ENCODE measurements at regions not wholly inside any gene's neighbourhood (a gene's known extent, or its start where the extent isn't known, plus 50 kb on each side); places are given as distances from the start of the nearest gene placed in this dataset.

DNA sequence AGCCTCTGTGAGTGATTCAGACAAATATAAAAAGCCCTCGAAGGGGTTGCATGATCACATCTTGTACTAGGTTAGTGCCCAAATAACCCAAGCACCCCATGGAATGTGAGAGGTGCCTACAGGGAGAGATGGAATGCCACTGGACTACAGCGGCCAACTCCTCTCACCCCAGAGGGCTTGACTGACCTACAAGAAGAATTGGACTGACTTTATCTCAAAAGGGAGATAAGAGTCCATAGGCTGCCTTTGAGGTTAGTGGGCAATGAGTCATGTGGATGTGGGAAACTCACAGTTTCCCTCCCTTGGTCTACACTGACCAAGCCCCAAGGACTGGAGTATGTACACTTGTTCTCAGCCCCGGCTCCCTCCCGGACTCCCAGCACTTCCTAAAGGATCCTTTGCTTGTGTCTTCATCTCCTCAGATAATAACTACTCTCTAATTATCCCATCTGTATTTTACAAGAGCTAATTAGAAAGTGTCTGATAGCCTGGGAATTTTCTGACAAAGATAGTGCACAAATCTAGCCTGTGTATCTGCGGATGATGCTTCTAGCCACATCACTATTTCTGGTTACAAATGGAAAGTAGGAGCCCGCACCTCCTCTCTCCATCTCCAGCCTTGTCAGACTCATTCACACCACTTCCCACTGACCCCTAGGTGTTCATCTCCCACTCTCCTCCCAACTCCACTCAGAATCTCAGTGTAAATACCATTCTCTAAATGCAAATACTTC is 547.8 kb upstream of the TBL1XR1 start:
- Histone ChIP-seq H4K20me1 (ENCODE audit: insufficient read depth, low read length, poor library complexity, severe bottlenecking) (no peaks in the 10 kb centered on the region), H2AFZ (ENCODE audit: low read length) (no peak overlapping the region), H3K9ac (ENCODE audit: low read depth, low read length, poor library complexity, severe bottlenecking) (no peak overlapping the region), H3K4me3 (ENCODE audit: low read length, poor library complexity, severe bottlenecking) (no peak overlapping the region), H3K27me3 (ENCODE audit: insufficient read depth, low read length, poor library complexity, severe bottlenecking) (no peaks in the 10 kb centered on the region), H3K9me3 (ENCODE audit: insufficient read depth, low read depth, low read length) (no peaks in the 10 kb centered on the region), H3K4me2 (ENCODE audit: low read depth, low read length, poor library complexity, severe bottlenecking) (no peak overlapping the region), H3K79me2 (ENCODE audit: insufficient read depth, low read length) (no peaks in the 10 kb centered on the region), H3K36me3 (ENCODE audit: insufficient read depth, low read length) (no peaks in the 10 kb centered on the region), H3K4me1 (ENCODE audit: insufficient read depth, low read length, poor library complexity, severe bottlenecking) (peaks cover 6% of the 10 kb centered on the region), H3F3A (ENCODE audit: low read depth) (no peaks in the 10 kb centered on the region), H3K9me2 (replicated peaks; ENCODE audit: low read depth, low read length) (no peaks in the 10 kb centered on the region)
- no peak for TF ChIP-seq EZH2phosphoT487 (IDR thresholded peaks at IDR 0.05; ENCODE audit: borderline replicate concordance)
- TF ChIP-seq, protein P1, sequence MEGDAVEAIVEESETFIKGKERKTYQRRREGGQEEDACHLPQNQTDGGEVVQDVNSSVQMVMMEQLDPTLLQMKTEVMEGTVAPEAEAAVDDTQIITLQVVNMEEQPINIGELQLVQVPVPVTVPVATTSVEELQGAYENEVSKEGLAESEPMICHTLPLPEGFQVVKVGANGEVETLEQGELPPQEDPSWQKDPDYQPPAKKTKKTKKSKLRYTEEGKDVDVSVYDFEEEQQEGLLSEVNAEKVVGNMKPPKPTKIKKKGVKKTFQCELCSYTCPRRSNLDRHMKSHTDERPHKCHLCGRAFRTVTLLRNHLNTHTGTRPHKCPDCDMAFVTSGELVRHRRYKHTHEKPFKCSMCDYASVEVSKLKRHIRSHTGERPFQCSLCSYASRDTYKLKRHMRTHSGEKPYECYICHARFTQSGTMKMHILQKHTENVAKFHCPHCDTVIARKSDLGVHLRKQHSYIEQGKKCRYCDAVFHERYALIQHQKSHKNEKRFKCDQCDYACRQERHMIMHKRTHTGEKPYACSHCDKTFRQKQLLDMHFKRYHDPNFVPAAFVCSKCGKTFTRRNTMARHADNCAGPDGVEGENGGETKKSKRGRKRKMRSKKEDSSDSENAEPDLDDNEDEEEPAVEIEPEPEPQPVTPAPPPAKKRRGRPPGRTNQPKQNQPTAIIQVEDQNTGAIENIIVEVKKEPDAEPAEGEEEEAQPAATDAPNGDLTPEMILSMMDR (conservative IDR thresholded peaks at IDR 0.05; ENCODE audit: low read length): no peak

DNA sequence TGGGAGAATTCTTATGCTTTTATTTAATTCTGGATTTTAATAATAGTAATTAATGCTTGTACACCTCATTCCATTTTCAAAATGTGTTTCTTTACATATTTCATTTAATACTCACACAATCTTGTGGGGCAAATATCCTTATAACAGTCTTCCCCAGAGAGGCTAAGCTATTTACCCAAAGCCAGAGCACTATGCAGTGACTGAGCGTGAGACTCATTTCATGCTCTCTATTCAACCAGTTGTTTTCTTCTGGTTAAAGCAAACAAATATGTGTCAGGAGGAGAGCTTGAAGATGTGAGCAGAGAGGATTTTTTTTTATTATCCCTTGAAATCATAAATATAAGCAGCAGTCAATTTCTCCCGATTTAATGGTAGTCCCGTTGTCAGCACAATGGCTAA is 548.3 kb upstream of the TBL1XR1 start:
- H2AFZ ChIP-seq (ENCODE audit: low read length): no peak overlapping the region
- H3K27me3 ChIP-seq (ENCODE audit: insufficient read depth, low read length, poor library complexity, severe bottlenecking): no peaks in the 10 kb centered on the region
- no peaks in the 10 kb centered on the region for H3K9me2 ChIP-seq (replicated peaks; ENCODE audit: low read depth, low read length)
- H3K4me1 ChIP-seq (ENCODE audit: insufficient read depth, low read length, poor library complexity, severe bottlenecking): peaks cover 6% of the 10 kb centered on the region
- H3K4me2 ChIP-seq (ENCODE audit: low read depth, low read length, poor library complexity, severe bottlenecking): no peak overlapping the region
- no peak overlapping the region for H3K9ac ChIP-seq (ENCODE audit: low read depth, low read length, poor library complexity, severe bottlenecking)
- H4K20me1 ChIP-seq (ENCODE audit: insufficient read depth, low read length, poor library complexity, severe bottlenecking): no peaks in the 10 kb centered on the region
- no peak overlapping the region for H3K4me3 ChIP-seq (ENCODE audit: low read length, poor library complexity, severe bottlenecking)
- TF ChIP-seq, protein P1 (conservative IDR thresholded peaks at IDR 0.05; ENCODE audit: low read length): no peak
- H3F3A ChIP-seq (ENCODE audit: low read depth): no peaks in the 10 kb centered on the region
- no peaks in the 10 kb centered on the region for H3K79me2 ChIP-seq (ENCODE audit: insufficient read depth, low read length)
- H3K36me3 ChIP-seq (ENCODE audit: insufficient read depth, low read length): no peaks in the 10 kb centered on the region
- H3K9me3 ChIP-seq (ENCODE audit: insufficient read depth, low read depth, low read length): no peaks in the 10 kb centered on the region

DNA sequence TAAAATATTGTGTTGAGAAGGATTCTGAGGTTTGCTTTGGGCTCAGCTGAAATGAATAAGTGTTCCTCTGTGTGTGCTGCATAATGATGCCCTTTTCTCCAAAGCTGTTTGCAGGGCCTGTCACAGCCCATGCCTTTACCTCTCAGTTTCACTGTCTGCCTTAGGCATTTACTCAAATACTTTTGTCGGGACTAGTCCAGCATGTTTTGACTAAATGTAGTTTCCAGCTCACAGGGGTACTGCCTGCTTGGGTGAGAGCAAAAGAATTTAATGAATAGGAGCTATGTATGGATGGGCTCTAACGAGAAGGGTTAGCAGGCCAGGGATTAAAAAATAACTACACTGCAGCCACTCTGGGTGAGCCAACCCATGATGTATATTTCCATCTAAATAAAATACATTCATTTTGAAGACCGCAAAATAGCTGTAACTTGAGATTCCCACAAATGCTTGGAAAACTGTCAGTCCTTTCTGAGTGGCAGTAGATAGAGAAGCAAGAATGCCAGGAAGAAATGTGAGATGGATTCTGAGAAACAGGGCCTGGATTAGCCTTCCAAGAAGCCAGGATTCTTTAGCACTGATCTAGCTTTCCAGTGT is 549.2 kb upstream of the TBL1XR1 start:
- H3F3A ChIP-seq (ENCODE audit: low read depth): no peaks in the 10 kb centered on the region
- no peak overlapping the region for H3K4me3 ChIP-seq (ENCODE audit: low read length, poor library complexity, severe bottlenecking)
- H3K79me2 ChIP-seq (ENCODE audit: insufficient read depth, low read length): no peaks in the 10 kb centered on the region
- H3K27me3 ChIP-seq (ENCODE audit: insufficient read depth, low read length, poor library complexity, severe bottlenecking): no peaks in the 10 kb centered on the region
- H3K4me1 ChIP-seq (ENCODE audit: insufficient read depth, low read length, poor library complexity, severe bottlenecking): peaks cover 6% of the 10 kb centered on the region
- no peak for TF ChIP-seq EZH2phosphoT487 (IDR thresholded peaks at IDR 0.05; ENCODE audit: borderline replicate concordance)
- TF ChIP-seq, protein P1 (conservative IDR thresholded peaks at IDR 0.05; ENCODE audit: low read length): no peak
- no peaks in the 10 kb centered on the region for H3K9me3 ChIP-seq (ENCODE audit: insufficient read depth, low read depth, low read length)
- no peak overlapping the region for H2AFZ ChIP-seq (ENCODE audit: low read length)
- no peaks in the 10 kb centered on the region for H3K9me2 ChIP-seq (replicated peaks; ENCODE audit: low read depth, low read length)
- no peak overlapping the region for H3K9ac ChIP-seq (ENCODE audit: low read depth, low read length, poor library complexity, severe bottlenecking)
- H3K4me2 ChIP-seq (ENCODE audit: low read depth, low read length, poor library complexity, severe bottlenecking): no peak overlapping the region
- H3K36me3 ChIP-seq (ENCODE audit: insufficient read depth, low read length): no peaks in the 10 kb centered on the region
- H4K20me1 ChIP-seq (ENCODE audit: insufficient read depth, low read length, poor library complexity, severe bottlenecking): no peaks in the 10 kb centered on the region

Measured in Loucy (cell line).